Retinal pigment epithelial cell (primary cell): ENCODE measurements at regions not wholly inside any gene's neighbourhood (a gene's known extent, or its start where the extent isn't known, plus 50 kb on each side); places are given as distances from the start of the nearest gene placed in this dataset.
"Not testable (repeated sequence)": the region's sequence is repeated elsewhere in the genome, so short reads cannot be mapped to it uniquely, and the experiment has no call there.

Experiments used
- DNase-seq: peaks from one replicate; pipeline ENCODE4 v3.0.0-alpha.2; 2010; ENCODE audit warnings: low read depth
- H3K4me3 ChIP-seq: 2 replicates; pipeline ENCODE4 v1.5.1; 2011; ENCODE audit warnings: mild to moderate bottlenecking, low read length, control low read depth, moderate library complexity
- CTCF ChIP-seq: conservative IDR thresholded peaks from 2 replicates; pipeline ENCODE4 v1.5.1; 2011; ENCODE audit warnings: low read depth, low read length, control low read depth, inconsistent platforms

GRCh38 chr1:212515329-212515760 lies 82.6 kb downstream of the NENF start:
- no peak overlapping the region for H3K4me3 ChIP-seq
- peak; percentile 60 for DNase-seq
- no peak for TF ChIP-seq CTCF

- not testable (repeated sequence) for H3K4me3 ChIP-seq, DNase-seq
Measured at GRCh38 chr1:212516012-212516411, 83.3 kb downstream of the NENF start.

- TF ChIP-seq CTCF = no peak
- H3K4me3 ChIP-seq = no peak overlapping the region
- DNase-seq = peak; percentile 85
Measured at GRCh38 chr1:212518188-212519054, 85.7 kb downstream of the NENF start.

- H3K4me3 ChIP-seq = no peak overlapping the region
- no peak for TF ChIP-seq CTCF
- DNase-seq = no peak
Measured at GRCh38 chr1:212519131-212519530, 86.4 kb downstream of the NENF start.

GRCh38 chr1:212520299-212520698 lies 87.6 kb downstream of the NENF start:
- H3K4me3 ChIP-seq = no peak overlapping the region
- no peak for DNase-seq
- no peak for TF ChIP-seq CTCF

GRCh38 chr1:212520746-212521145 lies 87.8 kb upstream of the ATF3 start:
- H3K4me3 ChIP-seq = no peak overlapping the region
- DNase-seq = no peak
- no peak for TF ChIP-seq CTCF

- no peak overlapping the region for H3K4me3 ChIP-seq
- no peak for TF ChIP-seq CTCF
- DNase-seq = no peak
Measured at GRCh38 chr1:212525479-212526110, 83.0 kb upstream of the ATF3 start.
